Left ventricle myocardium inferior (tissue), 1 donor: ENCODE measurements at regions not wholly inside any gene's neighbourhood (a gene's known extent, or its start where the extent isn't known, plus 50 kb on each side); places are given as distances from the start of the nearest gene placed in this dataset.
A peak's percentile ranks its signal among the peaks of the same experiment; 100 is the strongest.

Source experiments
- DNase-seq: peaks from one replicate; pipeline ENCODE4 v3.0.0-alpha.2; 2020
- H3K27ac ChIP-seq: fragments of 200-600 bp; replicated peaks from 2 replicates; pipeline ENCODE4 v1.8.0; 2021
- H3K27me3 ChIP-seq: fragments of 200-600 bp; 2 replicates; pipeline ENCODE4 v1.8.0; 2021; ENCODE audit warnings: low read depth
- H3K36me3 ChIP-seq: fragments of 200-600 bp; 2 replicates; pipeline ENCODE4 v1.8.0; 2021
- H3K4me1 ChIP-seq: fragments of 200-600 bp; 2 replicates; pipeline ENCODE4 v1.8.0; 2021
- H3K4me3 ChIP-seq: fragments of 200-600 bp; 2 replicates; pipeline ENCODE4 v1.8.0; 2021; ENCODE audit warnings: mild to moderate bottlenecking, moderate library complexity
- H3K9me3 ChIP-seq: fragments of 200-600 bp; replicated peaks from 2 replicates; pipeline ENCODE4 v1.8.0; 2021
- intact Hi-C: fragments of 100-400 bp; cut with micrococcal nuclease; formaldehyde crosslinking; loops from one replicate; pipeline ENCODE4 v1.11.0; 2022
- TF ChIP-seq, protein P1 (sequence below): fragments of 200-600 bp; IDR thresholded peaks from 2 replicates; pipeline ENCODE4 v1.8.0; 2021; ENCODE audit warnings: antibody characterized with exemption, mild to moderate bottlenecking, borderline replicate concordance
- donor health status: DM: no; HTN: yes; CAD: no; lungs with severe emphysema.

DNA sequence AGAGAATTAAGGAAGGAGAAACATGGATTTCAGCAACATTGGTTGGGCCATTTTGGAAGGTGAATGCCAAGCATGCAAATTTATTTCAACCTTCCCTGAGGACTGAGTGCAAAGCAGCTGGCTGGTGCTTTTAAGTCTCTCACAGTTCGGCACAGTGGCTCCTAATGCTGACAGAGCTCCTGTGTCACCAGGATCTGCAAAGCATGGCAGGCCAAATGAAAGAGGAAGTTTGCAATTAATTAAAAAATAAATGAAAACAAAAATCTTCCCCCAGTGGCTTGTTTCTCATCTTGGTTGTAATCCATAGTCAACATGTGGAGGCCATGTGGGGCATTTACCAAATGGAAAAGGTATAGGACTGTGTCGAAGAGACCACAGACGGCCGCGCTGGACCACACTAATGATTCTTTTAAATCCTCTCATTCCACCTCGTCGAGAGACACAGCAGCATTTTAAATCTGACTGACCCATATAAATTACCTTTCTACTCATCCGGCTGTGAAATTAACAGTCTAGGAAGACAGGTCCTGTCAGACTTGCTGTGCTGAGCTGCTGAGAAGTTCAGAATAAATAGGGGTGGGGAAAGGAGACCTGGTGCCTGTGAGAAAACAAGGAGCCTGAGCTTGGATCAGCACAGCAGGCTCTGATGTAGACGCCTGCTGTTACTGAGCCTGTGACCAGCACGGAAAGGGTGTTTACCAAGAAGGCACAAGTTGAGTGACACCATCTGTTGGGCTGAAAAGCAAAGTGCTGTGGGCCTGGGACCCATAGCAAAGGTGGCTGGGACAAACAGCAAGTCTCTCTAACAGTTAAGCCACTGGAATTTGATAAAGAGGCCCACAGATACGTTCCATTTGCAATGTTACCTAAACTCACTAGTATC is 136.0 kb upstream of the COL1A2 start:
- intact Hi-C loops: no loop called here
- DNase-seq: no peak
- Histone ChIP-seq H3K27ac (no peak overlapping the region), H3K4me1 (no peaks in the 10 kb centered on the region), H3K4me3 (no peak overlapping the region), H3K36me3 (no peaks in the 10 kb centered on the region), H3K9me3 (no peaks in the 10 kb centered on the region), H3K27me3 (no peaks in the 10 kb centered on the region)
- TF ChIP-seq, protein P1, sequence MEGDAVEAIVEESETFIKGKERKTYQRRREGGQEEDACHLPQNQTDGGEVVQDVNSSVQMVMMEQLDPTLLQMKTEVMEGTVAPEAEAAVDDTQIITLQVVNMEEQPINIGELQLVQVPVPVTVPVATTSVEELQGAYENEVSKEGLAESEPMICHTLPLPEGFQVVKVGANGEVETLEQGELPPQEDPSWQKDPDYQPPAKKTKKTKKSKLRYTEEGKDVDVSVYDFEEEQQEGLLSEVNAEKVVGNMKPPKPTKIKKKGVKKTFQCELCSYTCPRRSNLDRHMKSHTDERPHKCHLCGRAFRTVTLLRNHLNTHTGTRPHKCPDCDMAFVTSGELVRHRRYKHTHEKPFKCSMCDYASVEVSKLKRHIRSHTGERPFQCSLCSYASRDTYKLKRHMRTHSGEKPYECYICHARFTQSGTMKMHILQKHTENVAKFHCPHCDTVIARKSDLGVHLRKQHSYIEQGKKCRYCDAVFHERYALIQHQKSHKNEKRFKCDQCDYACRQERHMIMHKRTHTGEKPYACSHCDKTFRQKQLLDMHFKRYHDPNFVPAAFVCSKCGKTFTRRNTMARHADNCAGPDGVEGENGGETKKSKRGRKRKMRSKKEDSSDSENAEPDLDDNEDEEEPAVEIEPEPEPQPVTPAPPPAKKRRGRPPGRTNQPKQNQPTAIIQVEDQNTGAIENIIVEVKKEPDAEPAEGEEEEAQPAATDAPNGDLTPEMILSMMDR: no peak

DNA sequence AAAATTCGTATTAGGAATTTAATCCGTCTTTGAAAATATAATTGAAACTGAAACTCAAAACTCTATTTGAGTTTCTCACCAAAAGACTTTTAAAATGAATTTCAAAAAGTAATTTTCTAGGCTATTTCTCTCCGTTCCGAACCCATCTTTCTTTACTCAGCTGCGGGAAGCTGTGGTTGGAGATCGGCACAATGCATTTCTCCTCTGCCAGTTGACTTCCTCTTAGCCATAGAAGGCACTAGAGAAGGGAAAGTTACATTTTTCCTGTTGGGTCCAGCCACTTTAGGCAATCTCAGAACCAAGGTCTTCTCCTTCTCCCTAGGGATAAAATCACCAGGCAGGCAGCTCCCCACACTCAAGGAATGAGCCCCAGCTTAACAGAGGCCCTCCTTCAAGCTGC is 133.6 kb upstream of the COL1A2 start:
- Histone ChIP-seq H3K9me3 (no peaks in the 10 kb centered on the region), H3K4me1 (no peaks in the 10 kb centered on the region), H3K36me3 (no peaks in the 10 kb centered on the region), H3K27ac (no peak overlapping the region), H3K27me3 (no peaks in the 10 kb centered on the region), H3K4me3 (no peak overlapping the region)
- no peak for DNase-seq
- intact Hi-C loops: no loop called here
- TF ChIP-seq, protein P1: no peak

DNA sequence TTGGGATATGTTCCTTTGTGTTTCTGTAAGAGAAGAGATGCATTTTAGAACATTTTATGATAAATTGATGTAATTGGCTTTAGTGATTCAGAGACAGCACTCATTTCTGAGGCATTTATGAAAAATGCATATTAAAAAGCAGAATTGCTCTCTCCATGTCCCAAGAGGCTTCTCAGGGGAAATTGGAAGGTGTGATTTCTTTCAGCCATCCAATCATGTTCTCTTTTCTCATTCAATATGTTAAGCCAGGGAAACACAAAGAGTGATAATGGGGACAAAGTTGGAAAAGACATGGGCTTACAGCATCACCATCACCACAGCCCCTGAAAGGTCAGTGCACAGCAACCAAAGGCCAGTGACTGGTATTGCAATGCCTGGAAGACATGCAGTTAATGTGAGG is 129.9 kb upstream of the COL1A2 start:
- Histone ChIP-seq H3K27me3 (no peaks in the 10 kb centered on the region), H3K27ac (no peak overlapping the region), H3K4me3 (no peak overlapping the region), H3K36me3 (no peaks in the 10 kb centered on the region), H3K9me3 (no peaks in the 10 kb centered on the region), H3K4me1 (no peaks in the 10 kb centered on the region)
- DNase-seq: no peak
- intact Hi-C loops: no loop called here
- TF ChIP-seq, protein P1: no peak

DNA sequence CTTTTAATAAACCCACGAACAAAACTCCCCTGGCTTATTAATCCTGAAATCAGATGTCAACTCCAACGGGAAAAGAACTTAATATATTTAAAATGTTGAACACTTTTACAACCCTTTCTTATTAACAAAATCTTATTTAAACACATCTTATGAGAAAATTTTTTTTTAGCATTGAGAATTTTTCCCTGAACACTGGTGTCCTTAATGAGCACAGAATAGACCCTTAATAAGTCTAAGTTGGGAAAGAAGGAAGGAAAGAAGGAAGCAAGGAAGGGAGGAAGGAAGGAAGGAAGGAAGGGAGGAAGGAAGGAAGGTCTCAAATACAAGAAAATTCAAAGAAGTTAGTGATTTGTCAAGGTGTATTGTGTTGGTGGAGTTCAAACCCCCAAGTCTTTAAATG is 129.2 kb upstream of the COL1A2 start:
- Histone ChIP-seq H3K27me3 (no peaks in the 10 kb centered on the region), H3K36me3 (no peaks in the 10 kb centered on the region), H3K9me3 (no peaks in the 10 kb centered on the region), H3K4me3 (no peak overlapping the region), H3K4me1 (no peaks in the 10 kb centered on the region), H3K27ac (no peak overlapping the region)
- TF ChIP-seq, protein P1: no peak
- intact Hi-C loops: no loop called here
- no peak for DNase-seq

DNA sequence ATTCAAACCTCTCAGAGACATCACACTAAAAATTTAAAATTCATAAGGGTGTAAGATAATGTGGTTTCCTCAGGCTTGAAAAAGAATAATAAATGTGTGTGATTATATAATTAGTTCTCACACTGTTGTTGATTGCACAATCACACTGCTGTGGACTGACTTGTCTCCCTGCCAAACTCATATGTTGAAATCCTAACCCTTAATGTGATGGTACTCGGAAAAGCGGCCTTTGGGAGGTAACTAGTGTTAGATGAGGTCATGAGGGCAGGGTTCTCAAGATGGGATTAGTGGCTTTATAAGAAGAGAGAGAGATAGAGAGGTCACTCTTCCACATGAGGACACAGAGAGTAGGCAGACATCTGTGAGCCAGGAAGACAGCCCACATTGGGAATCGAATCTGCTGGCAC is 128.5 kb upstream of the COL1A2 start:
- Histone ChIP-seq H3K4me1 (no peaks in the 10 kb centered on the region), H3K4me3 (no peak overlapping the region), H3K27me3 (no peaks in the 10 kb centered on the region), H3K27ac (peak overlapping the region; percentile 40), H3K9me3 (no peaks in the 10 kb centered on the region), H3K36me3 (no peaks in the 10 kb centered on the region)
- DNase-seq: no peak
- intact Hi-C loops: no loop called here
- TF ChIP-seq, protein P1: no peak
